Upper lobe of left lung (tissue), 6 donors: ENCODE measurements at regions not wholly inside any gene's neighbourhood (a gene's known extent, or its start where the extent isn't known, plus 50 kb on each side); places are given as distances from the start of the nearest gene placed in this dataset.

Source experiments
- ATAC-seq, 2 donors: fragments of 200-7000 bp; cut with Tn5 transposase; one replicate each; pipeline ENCODE4 v1.9.1; 2022; ENCODE audit warnings: mild to moderate bottlenecking in 2 of 2, moderate library complexity in 2 of 2; ENCODE audit not compliant: low FRiP score in 2 of 2
- DNase-seq, 2 donors: peaks; one replicate each; pipeline ENCODE4 v3.0.0-alpha.2; 2019 to 2020
- H3K27ac ChIP-seq, 4 donors: fragments of 200-600 bp; sonication (generic); one replicate each; pipeline ENCODE4 v1.5.1; 2016 to 2019
- H3K27me3 ChIP-seq, 4 donors: fragments of 200-600 bp; sonication (generic); one replicate each; pipeline ENCODE4 v1.5.1; 2017 to 2019
- H3K36me3 ChIP-seq, 4 donors: fragments of 200-600 bp; sonication (generic); one replicate each; pipeline ENCODE4 v1.5.1; 2016 to 2019
- H3K4me1 ChIP-seq, 4 donors: fragments of 200-600 bp; sonication (generic); one replicate each; pipeline ENCODE4 v1.5.1; 2018 to 2019
- H3K4me3 ChIP-seq, 4 donors: fragments of 200-600 bp; sonication (generic); one replicate each; pipeline ENCODE4 v1.5.1; 2017 to 2019; ENCODE audit warnings: mild to moderate bottlenecking in 2 of 4, moderate library complexity in 1 of 4
- H3K9me3 ChIP-seq, 4 donors: fragments of 200-600 bp; sonication (generic); one replicate each; pipeline ENCODE4 v1.5.1; 2018 to 2019
- CTCF ChIP-seq, 6 experiments: fragments of 450-650 bp in 4 of 6; fragments of 200-600 bp in 2 of 6; sonication (generic) in 2 of 6; IDR thresholded peaks; one replicate each; pipeline ENCODE4 v1.5.1; 2016 to 2019; ENCODE audit warnings: antibody characterized with exemption in 6 of 6
- EP300 ChIP-seq, 4 donors: sonication (generic); formaldehyde crosslinking; IDR thresholded peaks; one replicate each; pipeline ENCODE4 v1.5.1; 2017; ENCODE audit warnings: antibody characterized with exemption in 4 of 4, control low read depth in 2 of 4
- POLR2A ChIP-seq, 4 donors: fragments of 450-650 bp; IDR thresholded peaks; one replicate each; pipeline ENCODE4 v1.5.1; 2016 to 2017; ENCODE audit warnings: antibody characterized with exemption in 4 of 4, mild to moderate bottlenecking in 2 of 4
- POLR2AphosphoS5 ChIP-seq, 2 donors: sonication (generic); formaldehyde crosslinking; IDR thresholded peaks; one replicate each; pipeline ENCODE4 v1.5.1; 2017; ENCODE audit warnings: antibody characterized with exemption in 2 of 2
- WGBS, 2 donors: methylation state at CpG; one replicate each; pipeline ENCODE4 v1.1.5; 2017 to 2018; 5-methylcytosine and 5-hydroxymethylcytosine counted together
- donor health status: DM: no; HTN: no; CAD: no; lungs with moderate emphysema.
- donor health status: DM: no; HTN: yes; CAD: no; lungs with severe emphysema.

- WGBS, 2 donors, result 70 to 92% methylated on average over 1 of the region's 1 CpG
- no peaks in the 10 kb centered on the region for H3K36me3 ChIP-seq
- TF ChIP-seq CTCF (IDR thresholded peaks at IDR 0.05) (no peak), POLR2A (IDR thresholded peaks at IDR 0.05) (no peak), POLR2AphosphoS5 (IDR thresholded peaks at IDR 0.05) (no peak), EP300 (IDR thresholded peaks at IDR 0.05) (no peak)
Measured at GRCh38 chr12:74751441-74751840, 213.8 kb downstream of the ATXN7L3B start.

GRCh38 chr12:74752215-74752614, 214.6 kb downstream of the ATXN7L3B start:
- ATAC-seq, result no peak
- Histone ChIP-seq H3K4me3 (no peak overlapping the region), H3K27me3 (no peaks in the 10 kb centered on the region), H3K36me3 (no peaks in the 10 kb centered on the region), H3K4me1 (no peaks in the 10 kb centered on the region), H3K9me3 (no peaks in the 10 kb centered on the region), H3K27ac (no peak overlapping the region)
- no peak for TF ChIP-seq POLR2A (IDR thresholded peaks at IDR 0.05)
- TF ChIP-seq EP300 (IDR thresholded peaks at IDR 0.05), result no peak
- no peak for TF ChIP-seq CTCF (IDR thresholded peaks at IDR 0.05)
- no peak for TF ChIP-seq POLR2AphosphoS5 (IDR thresholded peaks at IDR 0.05)
- WGBS, 2 donors, result 77 to 78% methylated on average over 3 of the region's 3 CpGs
- no peak for DNase-seq

More at GRCh38 chr12:74751441-74751840, 213.8 kb downstream of the ATXN7L3B start:
- no peaks in the 10 kb centered on the region for H3K9me3 ChIP-seq
- H3K27me3 ChIP-seq, result no peaks in the 10 kb centered on the region
- no peak overlapping the region for H3K4me3 ChIP-seq
- no peaks in the 10 kb centered on the region for H3K4me1 ChIP-seq
- H3K27ac ChIP-seq, result no peak overlapping the region
- ATAC-seq (no peak), DNase-seq (no peak)

GRCh38 chr12:74770552-74770951, 232.9 kb downstream of the ATXN7L3B start:
- Histone ChIP-seq H3K4me3 (no peak overlapping the region), H3K9me3 (no peaks in the 10 kb centered on the region), H3K36me3 (no peaks in the 10 kb centered on the region), H3K27me3 (no peaks in the 10 kb centered on the region), H3K27ac (no peak overlapping the region), H3K4me1 (no peaks in the 10 kb centered on the region)
- DNase-seq, result no peak
- no peak for ATAC-seq
- TF ChIP-seq EP300 (IDR thresholded peaks at IDR 0.05) (no peak), CTCF (IDR thresholded peaks at IDR 0.05) (no peak), POLR2AphosphoS5 (IDR thresholded peaks at IDR 0.05) (no peak), POLR2A (IDR thresholded peaks at IDR 0.05) (no peak)

GRCh38 chr12:74775276-74775675, 237.6 kb downstream of the ATXN7L3B start:
- TF ChIP-seq CTCF (IDR thresholded peaks at IDR 0.05) (no peak), POLR2AphosphoS5 (IDR thresholded peaks at IDR 0.05) (no peak), EP300 (IDR thresholded peaks at IDR 0.05) (no peak), POLR2A (IDR thresholded peaks at IDR 0.05) (no peak)
- WGBS, 2 donors, result 92 to 95% methylated on average over 1 of the region's 1 CpG
- ATAC-seq (no peak), DNase-seq (no peak)
- Histone ChIP-seq H3K4me3 (no peak overlapping the region), H3K4me1 (no peaks in the 10 kb centered on the region), H3K36me3 (no peaks in the 10 kb centered on the region), H3K27me3 (no peaks in the 10 kb centered on the region), H3K9me3 (no peaks in the 10 kb centered on the region), H3K27ac (no peak overlapping the region)

- Histone ChIP-seq H3K4me3 (no peak overlapping the region), H3K27me3 (no peaks in the 10 kb centered on the region)
- WGBS, 2 donors, result 77 to 88% methylated on average over 7 of the region's 7 CpGs
Measured at GRCh38 chr12:74776378-74776777, 238.7 kb downstream of the ATXN7L3B start.

More at GRCh38 chr12:74776378-74776777, 238.7 kb downstream of the ATXN7L3B start:
- ATAC-seq (no peak), DNase-seq (no peak)
- no peaks in the 10 kb centered on the region for H3K4me1 ChIP-seq
- no peak overlapping the region for H3K27ac ChIP-seq
- H3K36me3 ChIP-seq, result no peaks in the 10 kb centered on the region
- TF ChIP-seq EP300 (IDR thresholded peaks at IDR 0.05) (no peak), POLR2A (IDR thresholded peaks at IDR 0.05) (no peak), CTCF (IDR thresholded peaks at IDR 0.05) (no peak), POLR2AphosphoS5 (IDR thresholded peaks at IDR 0.05) (no peak)
- no peaks in the 10 kb centered on the region for H3K9me3 ChIP-seq
